Caki2 (cell line): ENCODE measurements at regions not wholly inside any gene's neighbourhood (a gene's known extent, or its start where the extent isn't known, plus 50 kb on each side); places are given as distances from the start of the nearest gene placed in this dataset.

Experiments used
- DNase-seq: peaks from one replicate; pipeline ENCODE4 v3.0.0-alpha.2; 2015; ENCODE audit warnings: low read depth
- in situ Hi-C: cut with HindIII; loops from 2 replicates; pipeline ENCODE4 v1.10.0; 2016; ENCODE audit warnings: low sequenced_read_pairs, low pct_unique_long_range_greater_than_20kb, mixed read lengths

- in situ Hi-C loops: no loop called here
- no peak for DNase-seq
Measured at GRCh38 chr4:64216741-64217140, 192.5 kb downstream of the TECRL start.

- in situ Hi-C loops: no loop called here
- DNase-seq: no peak
Measured at GRCh38 chr4:64205376-64205775, 203.9 kb downstream of the TECRL start.

GRCh38 chr4:64200001-64200555 lies 209.2 kb downstream of the TECRL start:
- no peak for DNase-seq
- in situ Hi-C loops: no loop called here

GRCh38 chr4:64195582-64195981 lies 213.7 kb downstream of the TECRL start:
- in situ Hi-C loops: no loop called here
- DNase-seq: no peak

- DNase-seq: no peak
- in situ Hi-C loops: no loop called here
Measured at GRCh38 chr4:64192731-64193412, 216.4 kb downstream of the TECRL start.

- in situ Hi-C loops: no loop called here
Measured at GRCh38 chr4:64174247-64174882, 234.9 kb downstream of the TECRL start.

GRCh38 chr4:64166365-64166764 lies 242.9 kb downstream of the TECRL start:
- no peak for DNase-seq
- in situ Hi-C loops: no loop called here

More at GRCh38 chr4:64174247-64174882, 234.9 kb downstream of the TECRL start:
- DNase-seq: no peak

- peak; percentile 36 for DNase-seq
- in situ Hi-C loops: no loop called here
Measured at GRCh38 chr4:64158648-64159326, 250.5 kb downstream of the TECRL start.

GRCh38 chr4:64157397-64157796 lies 251.9 kb downstream of the TECRL start:
- DNase-seq: no peak
- in situ Hi-C loops: no loop called here

- DNase-seq: no peak
- in situ Hi-C loops: no loop called here
Measured at GRCh38 chr4:64156253-64156652, 253.0 kb downstream of the TECRL start.

GRCh38 chr4:64146030-64146429 lies 263.2 kb downstream of the TECRL start:
- in situ Hi-C loops: no loop called here
- no peak for DNase-seq

- in situ Hi-C loops: no loop called here
- DNase-seq: no peak
Measured at GRCh38 chr4:64144994-64145393, 264.3 kb downstream of the TECRL start.

- in situ Hi-C loops: no loop called here
- no peak for DNase-seq
Measured at GRCh38 chr4:64130907-64131306, 278.3 kb downstream of the TECRL start.

GRCh38 chr4:64125354-64125753 lies 283.9 kb downstream of the TECRL start:
- DNase-seq: no peak
- in situ Hi-C loops: no loop called here

- no peak for DNase-seq
- in situ Hi-C loops: no loop called here
Measured at GRCh38 chr4:64121803-64122202, 287.4 kb downstream of the TECRL start.

GRCh38 chr4:64105903-64106302 lies 303.3 kb downstream of the TECRL start:
- DNase-seq: no peak
- in situ Hi-C loops: no loop called here

GRCh38 chr4:64095398-64095797 lies 313.9 kb downstream of the TECRL start:
- in situ Hi-C loops: no loop called here
- DNase-seq: no peak

- in situ Hi-C loops: no loop called here
- DNase-seq: no peak
Measured at GRCh38 chr4:64079316-64079715, 329.9 kb downstream of the TECRL start.

- no peak for DNase-seq
- in situ Hi-C loops: no loop called here
Measured at GRCh38 chr4:64068096-64068495, 341.2 kb downstream of the TECRL start.
